ENCODE measurements at regions not wholly inside any gene's neighbourhood (a gene's known extent, or its start where the extent isn't known, plus 50 kb on each side); places are given as distances from the start of the nearest gene placed in this dataset.

- DNase-seq: no peak
Measured at GRCh38 chr3:117695871-117696645, 986.5 kb downstream of the TUSC7 start.

GRCh38 chr3:117696851-117697407 lies 987.4 kb downstream of the TUSC7 start:
- DNase-seq: no peak

GRCh38 chr3:117699058-117699457 lies 989.5 kb downstream of the TUSC7 start:
- DNase-seq: no peak

GRCh38 chr3:117700573-117701360 lies 991.2 kb downstream of the TUSC7 start:
- no peak for DNase-seq

GRCh38 chr3:117705011-117705410 lies 995.4 kb downstream of the TUSC7 start:
- DNase-seq: no peak

GRCh38 chr3:117706037-117706436 lies 996.5 kb downstream of the TUSC7 start:
- no peak for DNase-seq

GRCh38 chr3:117706756-117707155 lies 997.2 kb downstream of the TUSC7 start:
- no peak for DNase-seq

GRCh38 chr3:117708601-117709000 lies 999.0 kb downstream of the TUSC7 start:
- DNase-seq: no peak

GRCh38 chr3:117709108-117709507 lies 999.5 kb downstream of the TUSC7 start:
- DNase-seq: no peak

- DNase-seq: no peak
Measured at GRCh38 chr3:117710501-117710900, 1000.9 kb downstream of the TUSC7 start.

- DNase-seq: no peak
Measured at GRCh38 chr3:117719316-117719926, 1009.8 kb downstream of the TUSC7 start.

- no peak for DNase-seq
Measured at GRCh38 chr3:117721866-117722265, 1012.3 kb downstream of the TUSC7 start.

- DNase-seq: no peak
Measured at GRCh38 chr3:117722856-117723255, 1013.3 kb downstream of the TUSC7 start.

GRCh38 chr3:117723825-117724224 lies 1014.2 kb downstream of the TUSC7 start:
- no peak for DNase-seq

- no peak for DNase-seq
Measured at GRCh38 chr3:117725314-117725713, 1015.7 kb downstream of the TUSC7 start.

- DNase-seq: no peak
Measured at GRCh38 chr3:117726776-117727175, 1017.2 kb downstream of the TUSC7 start.

- no peak for DNase-seq
Measured at GRCh38 chr3:117728226-117728625, 1018.6 kb downstream of the TUSC7 start.

- DNase-seq: no peak
Measured at GRCh38 chr3:117734496-117734895, 1024.9 kb downstream of the TUSC7 start.

GRCh38 chr3:117735481-117736101 lies 1026.0 kb downstream of the TUSC7 start:
- DNase-seq: no peak

GRCh38 chr3:117736846-117737245 lies 1027.3 kb downstream of the TUSC7 start:
- no peak for DNase-seq

- DNase-seq: no peak
Measured at GRCh38 chr3:117743993-117744392, 1034.4 kb downstream of the TUSC7 start.

GRCh38 chr3:117744935-117745334 lies 1035.4 kb downstream of the TUSC7 start:
- DNase-seq: no peak

- DNase-seq: no peak
Measured at GRCh38 chr3:117745516-117745915, 1035.9 kb downstream of the TUSC7 start.

Data from SW 1271 (cell line).